Activated CD8-positive, alpha-beta T cell treated with anti-CD3 and anti-CD28 coated beads for 36 hours (primary cell): ENCODE measurements at regions not wholly inside any gene's neighbourhood (a gene's known extent, or its start where the extent isn't known, plus 50 kb on each side); places are given as distances from the start of the nearest gene placed in this dataset.

Source experiments
- ATAC-seq: fragments of 200-7000 bp; cut with Tn5 transposase; one replicate; pipeline ENCODE4 v1.10.0; 2021; ENCODE audit warnings: mild to moderate bottlenecking, moderate library complexity
- CTCF ChIA-PET: fragments of 350-600 bp; sonication (Branson Sonifier 250); formaldehyde crosslinking; loops from one replicate; lab custom pipeline; 2021; ENCODE audit warnings: antibody characterized with exemption; lab: Charles Lee
- POLR2A ChIA-PET: fragments of 350-600 bp; sonication (Branson Sonifier 250); formaldehyde crosslinking; loops from one replicate; lab custom pipeline; 2021; ENCODE audit warnings: antibody characterized with exemption; lab: Charles Lee
- DNase-seq: peaks from one replicate; pipeline ENCODE4 v3.0.0-alpha.2; 2020
- H3K27ac Mint-ChIP-seq: one replicate; pipeline ENCODE4 v1.8.0; 2021; ENCODE audit warnings: mild to moderate bottlenecking, mixed read lengths
- H3K27me3 Mint-ChIP-seq: one replicate; pipeline ENCODE4 v1.8.0; 2021; ENCODE audit warnings: mixed read lengths
- H3K36me3 Mint-ChIP-seq: one replicate; pipeline ENCODE4 v1.8.0; 2021; ENCODE audit warnings: low read depth, mixed read lengths
- H3K4me1 Mint-ChIP-seq: one replicate; pipeline ENCODE4 v1.8.0; 2021; ENCODE audit warnings: low read depth, mixed read lengths
- H3K4me3 Mint-ChIP-seq: one replicate; pipeline ENCODE4 v1.8.0; 2021; ENCODE audit warnings: mild to moderate bottlenecking, moderate library complexity, mixed read lengths
- H3K9me3 Mint-ChIP-seq: one replicate; pipeline ENCODE4 v1.8.0; 2021; ENCODE audit warnings: mixed read lengths
- CTCF ChIP-seq: fragments of 200-600 bp; IDR thresholded peaks from one replicate; pipeline ENCODE4 v1.8.0; 2022; ENCODE audit warnings: antibody characterized with exemption, mild to moderate bottlenecking
- intact Hi-C: fragments of 100-400 bp; cut with micrococcal nuclease; formaldehyde crosslinking; loops from one replicate; pipeline ENCODE4 v1.10.0; 2022

GRCh38 chr20:4427940-4428586, 179.0 kb upstream of the ADRA1D start:
- no peaks in the 10 kb centered on the region for H3K4me1 Mint-ChIP-seq
- TF ChIP-seq CTCF = no peak
- CTCF ChIA-PET = no interaction called here
- no peak for DNase-seq
- intact Hi-C loops = no loop called here
- H3K4me3 Mint-ChIP-seq = no peak overlapping the region
- H3K27me3 Mint-ChIP-seq = peaks cover 2% of the 10 kb centered on the region
- peak overlapping the region; percentile 28 for H3K27ac Mint-ChIP-seq
- POLR2A ChIA-PET = no interaction called here
- H3K36me3 Mint-ChIP-seq = no peaks in the 10 kb centered on the region
- no peak for ATAC-seq
- no peaks in the 10 kb centered on the region for H3K9me3 Mint-ChIP-seq

GRCh38 chr20:4418141-4418540, 169.1 kb upstream of the ADRA1D start:
- Mint-ChIP-seq H3K9me3 (no peaks in the 10 kb centered on the region), H3K4me1 (no peaks in the 10 kb centered on the region), H3K27ac (no peak overlapping the region), H3K4me3 (no peak overlapping the region), H3K36me3 (no peaks in the 10 kb centered on the region), H3K27me3 (peaks cover 4% of the 10 kb centered on the region)
- DNase-seq = no peak
- ATAC-seq = no peak
- POLR2A ChIA-PET = no interaction called here
- no peak for TF ChIP-seq CTCF
- CTCF ChIA-PET = no interaction called here
- intact Hi-C loops = no loop called here

GRCh38 chr20:4415281-4415680, 166.2 kb upstream of the ADRA1D start:
- Mint-ChIP-seq H3K4me3 (no peak overlapping the region), H3K9me3 (no peaks in the 10 kb centered on the region), H3K4me1 (no peaks in the 10 kb centered on the region), H3K27ac (no peak overlapping the region), H3K27me3 (no peaks in the 10 kb centered on the region), H3K36me3 (no peaks in the 10 kb centered on the region)
- TF ChIP-seq CTCF = no peak
- DNase-seq (no peak), ATAC-seq (no peak)
- ChIA-PET CTCF (interaction anchor here (1.4 kb wide), 1 partner anchor 21 kb away, joined by 3 read pairs; no protein-coding TSS in a partner anchor), POLR2A (no interaction called here)
- intact Hi-C loops = no loop called here

- no peak for TF ChIP-seq CTCF
- Mint-ChIP-seq H3K4me1 (no peaks in the 10 kb centered on the region), H3K27me3 (no peaks in the 10 kb centered on the region), H3K36me3 (no peaks in the 10 kb centered on the region), H3K9me3 (no peaks in the 10 kb centered on the region), H3K4me3 (no peak overlapping the region), H3K27ac (no peak overlapping the region)
- ATAC-seq (no peak), DNase-seq (no peak)
- POLR2A ChIA-PET = no interaction called here
- CTCF ChIA-PET = no interaction called here
- intact Hi-C loops = no loop called here
Measured at GRCh38 chr20:4413314-4414049, 164.4 kb upstream of the ADRA1D start.

GRCh38 chr20:4412216-4412615, 163.1 kb upstream of the ADRA1D start:
- Mint-ChIP-seq H3K27me3 (no peaks in the 10 kb centered on the region), H3K4me3 (no peak overlapping the region), H3K27ac (no peak overlapping the region), H3K9me3 (no peaks in the 10 kb centered on the region), H3K4me1 (no peaks in the 10 kb centered on the region), H3K36me3 (no peaks in the 10 kb centered on the region)
- ATAC-seq (no peak), DNase-seq (no peak)
- ChIA-PET CTCF (no interaction called here), POLR2A (no interaction called here)
- intact Hi-C loops = no loop called here
- no peak for TF ChIP-seq CTCF
